ENCODE measurements at regions not wholly inside any gene's neighbourhood (a gene's known extent, or its start where the extent isn't known, plus 50 kb on each side); places are given as distances from the start of the nearest gene placed in this dataset.

DNA sequence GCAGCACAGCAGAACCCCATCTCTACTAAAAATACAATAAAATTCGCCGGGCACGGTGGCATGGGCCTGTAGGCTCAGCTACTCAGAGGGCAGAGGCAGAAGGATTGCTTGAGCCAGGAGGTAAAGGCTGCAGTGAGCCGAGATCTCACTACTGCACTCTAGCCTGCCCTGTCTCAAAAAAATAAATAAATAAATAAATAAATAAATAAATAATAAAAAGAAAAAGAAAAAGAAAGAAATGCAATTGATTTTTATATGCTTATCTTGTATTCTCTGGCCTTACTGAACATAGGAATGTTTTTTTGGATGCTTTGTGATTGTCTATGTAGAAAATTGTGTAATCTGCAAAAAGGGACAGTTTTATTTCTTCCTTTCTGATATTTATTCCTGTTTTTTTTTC is 132.5 kb downstream of the BARX2 start:
- Mint-ChIP-seq H3K36me3 (ENCODE audit: insufficient read depth in 1 of 3, low read depth in 3 of 3) (no peaks in the 10 kb centered on the region; a peak in 1 of 7 replicates), H3K9me3 (peaks cover 3 to 4% of the 10 kb centered on the region in 2 experiments; a peak in 2 of 5 replicates), H3K4me1 (0 out of 4 replicates have a peak, but pooled peaks cover 0 to 3% of the 10 kb centered on the region in 2 experiments), H3K27ac (no peak overlapping the region), H3K4me3 (no peak overlapping the region), H3K27me3 (ENCODE audit: low read depth) (peaks cover 3% of the 10 kb centered on the region; the same call in 1 of the 2 replicates)
- no peak for DNase-seq
- no peak overlapping the region for H2BK120ac ChIP-seq (ENCODE audit: low read depth, low read length, poor library complexity, severe bottlenecking)
- no peak overlapping the region for H2BK15ac ChIP-seq (ENCODE audit: low read depth, low read length)
- TF ChIP-seq, protein P1, sequence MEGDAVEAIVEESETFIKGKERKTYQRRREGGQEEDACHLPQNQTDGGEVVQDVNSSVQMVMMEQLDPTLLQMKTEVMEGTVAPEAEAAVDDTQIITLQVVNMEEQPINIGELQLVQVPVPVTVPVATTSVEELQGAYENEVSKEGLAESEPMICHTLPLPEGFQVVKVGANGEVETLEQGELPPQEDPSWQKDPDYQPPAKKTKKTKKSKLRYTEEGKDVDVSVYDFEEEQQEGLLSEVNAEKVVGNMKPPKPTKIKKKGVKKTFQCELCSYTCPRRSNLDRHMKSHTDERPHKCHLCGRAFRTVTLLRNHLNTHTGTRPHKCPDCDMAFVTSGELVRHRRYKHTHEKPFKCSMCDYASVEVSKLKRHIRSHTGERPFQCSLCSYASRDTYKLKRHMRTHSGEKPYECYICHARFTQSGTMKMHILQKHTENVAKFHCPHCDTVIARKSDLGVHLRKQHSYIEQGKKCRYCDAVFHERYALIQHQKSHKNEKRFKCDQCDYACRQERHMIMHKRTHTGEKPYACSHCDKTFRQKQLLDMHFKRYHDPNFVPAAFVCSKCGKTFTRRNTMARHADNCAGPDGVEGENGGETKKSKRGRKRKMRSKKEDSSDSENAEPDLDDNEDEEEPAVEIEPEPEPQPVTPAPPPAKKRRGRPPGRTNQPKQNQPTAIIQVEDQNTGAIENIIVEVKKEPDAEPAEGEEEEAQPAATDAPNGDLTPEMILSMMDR (conservative IDR thresholded peaks at IDR 0.05) = no peak
- no peak overlapping the region for H3K4ac ChIP-seq (ENCODE audit: low read depth, low read length)
- no CpG with 5 or more reads among the region's 4 CpGs for WGBS (ENCODE audit: extremely low coverage, insufficient read length, low lambda C conversion rate)
- no peak overlapping the region for H3K27ac ChIP-seq (ENCODE audit: insufficient read length, low read depth, low read length)
- no peak overlapping the region for H2BK5ac ChIP-seq (ENCODE audit: insufficient read length, low read length)
- H3K4me1 ChIP-seq (ENCODE audit: insufficient read depth, low read length) = no peaks in the 10 kb centered on the region
- no peak overlapping the region for H4K91ac ChIP-seq (ENCODE audit: insufficient read length, low read depth, low read length)
- H3T11ph ChIP-seq (ENCODE audit: low read length) = no peak overlapping the region
- H3K79me2 ChIP-seq (ENCODE audit: insufficient read depth, low read length) = no peaks in the 10 kb centered on the region
- H3K23me2 ChIP-seq (ENCODE audit: insufficient read length, low read depth, low read length, poor library complexity, severe bottlenecking) = no peaks in the 10 kb centered on the region
- no peaks in the 10 kb centered on the region for H3K27me3 ChIP-seq (ENCODE audit: insufficient read depth, low read length)
- H4K8ac ChIP-seq (replicated peaks; ENCODE audit: insufficient read length, low read depth, low read length) = no peak overlapping the region
- no peak overlapping the region for H3K23ac ChIP-seq (ENCODE audit: insufficient read length, low read depth, low read length)
- H3K18ac ChIP-seq (ENCODE audit: insufficient read length, low read depth, low read length) = no peak overlapping the region
- H3K4me2 ChIP-seq (ENCODE audit: insufficient read depth, insufficient read length, low read length) = no peak overlapping the region
- H3K9me3 ChIP-seq (ENCODE audit: control insufficient read depth, low read depth, low read length) = no peaks in the 10 kb centered on the region
- no peak overlapping the region for H2BK12ac ChIP-seq (ENCODE audit: insufficient read length, low read depth, low read length)
- H3K56ac ChIP-seq (ENCODE audit: insufficient read length, low read depth, low read length) = no peak overlapping the region
- H3K79me1 ChIP-seq (ENCODE audit: insufficient read depth, low read depth, low read length, poor library complexity, severe bottlenecking) = no peaks in the 10 kb centered on the region
- H4K20me1 ChIP-seq (ENCODE audit: control insufficient read depth, insufficient read depth, insufficient read length) = no peaks in the 10 kb centered on the region
- no peak overlapping the region for H2BK20ac ChIP-seq (ENCODE audit: low read depth, low read length, poor library complexity, severe bottlenecking)
- H2AK5ac ChIP-seq (ENCODE audit: insufficient read length, low read length) = no peak overlapping the region
- H3K9ac ChIP-seq (ENCODE audit: extremely low read depth, insufficient read length, low read length) = no peak overlapping the region
- no peak overlapping the region for H3K14ac ChIP-seq (ENCODE audit: insufficient read depth, low read length)
- no peak overlapping the region for H4K5ac ChIP-seq (ENCODE audit: insufficient read length, low read depth, low read length)
- no peak overlapping the region for H2AFZ ChIP-seq (ENCODE audit: low read length)
